Neural cell (in vitro differentiated cells): ENCODE measurements at regions not wholly inside any gene's neighbourhood (a gene's known extent, or its start where the extent isn't known, plus 50 kb on each side); places are given as distances from the start of the nearest gene placed in this dataset.

Experiments
- CTCF ChIP-seq: fragments of 450-650 bp; IDR thresholded peaks from 2 replicates; pipeline ENCODE4 v1.5.1; 2014; ENCODE audit warnings: antibody characterized with exemption, mild to moderate bottlenecking, moderate library complexity; ENCODE audit not compliant: poor library complexity, severe bottlenecking
- REST ChIP-seq: IDR thresholded peaks from 2 replicates; pipeline ENCODE4 v1.6.1; 2012; ENCODE audit warnings: borderline replicate concordance
- TAF1 ChIP-seq: IDR thresholded peaks from 2 replicates; pipeline ENCODE4 v1.6.1; 2012; ENCODE audit warnings: low read depth

- TF ChIP-seq CTCF: no peak
- TF ChIP-seq TAF1: no peak
- no peak for TF ChIP-seq REST
These were observed 231.8 kb upstream of the MON1B start for GRCh38 chr16:76959166-76959565.
